PFSK-1 (cell line): ENCODE measurements at regions not wholly inside any gene's neighbourhood (a gene's known extent, or its start where the extent isn't known, plus 50 kb on each side); places are given as distances from the start of the nearest gene placed in this dataset.

ENCODE experiments used
- FOXP2 ChIP-seq: optimal IDR thresholded peaks from 2 replicates; pipeline ENCODE3; 2011; ENCODE audit warnings: borderline replicate concordance, control low read depth, inconsistent platforms; ENCODE audit not compliant: insufficient read depth; ENCODE audit errors: extremely low read length, extremely low read depth
- POLR2AphosphoS5 ChIP-seq: IDR thresholded peaks from 2 replicates; pipeline ENCODE4 v1.6.1; 2012; ENCODE audit warnings: low read depth, mild to moderate bottlenecking, control low read depth, low read length, moderate library complexity
- SIN3A ChIP-seq: IDR thresholded peaks from 2 replicates; pipeline ENCODE4 v1.6.1; 2012; ENCODE audit warnings: mild to moderate bottlenecking, low read length, moderate library complexity, borderline replicate concordance; ENCODE audit not compliant: insufficient read depth
- TAF1 ChIP-seq: IDR thresholded peaks from 2 replicates; pipeline ENCODE4 v1.6.1; 2012; ENCODE audit warnings: low read length, control low read depth, borderline replicate concordance; ENCODE audit not compliant: insufficient read depth
- TF ChIP-seq, protein P1 (sequence below), 2 experiments: IDR thresholded peaks; 2 replicates each; pipeline versions ENCODE4 v1.6.1 to v1.8.0; 2011 to 2012; ENCODE audit warnings: low read depth in 2 of 2, low read length in 2 of 2, control low read depth in 1 of 2, inconsistent platforms in 1 of 2, mild to moderate bottlenecking in 1 of 2, moderate library complexity in 1 of 2; ENCODE audit not compliant: insufficient read depth in 1 of 2

- TF ChIP-seq SIN3A (no peak), POLR2AphosphoS5 (no peak), TAF1 (no peak), FOXP2 (no peak)
- TF ChIP-seq, protein P1, sequence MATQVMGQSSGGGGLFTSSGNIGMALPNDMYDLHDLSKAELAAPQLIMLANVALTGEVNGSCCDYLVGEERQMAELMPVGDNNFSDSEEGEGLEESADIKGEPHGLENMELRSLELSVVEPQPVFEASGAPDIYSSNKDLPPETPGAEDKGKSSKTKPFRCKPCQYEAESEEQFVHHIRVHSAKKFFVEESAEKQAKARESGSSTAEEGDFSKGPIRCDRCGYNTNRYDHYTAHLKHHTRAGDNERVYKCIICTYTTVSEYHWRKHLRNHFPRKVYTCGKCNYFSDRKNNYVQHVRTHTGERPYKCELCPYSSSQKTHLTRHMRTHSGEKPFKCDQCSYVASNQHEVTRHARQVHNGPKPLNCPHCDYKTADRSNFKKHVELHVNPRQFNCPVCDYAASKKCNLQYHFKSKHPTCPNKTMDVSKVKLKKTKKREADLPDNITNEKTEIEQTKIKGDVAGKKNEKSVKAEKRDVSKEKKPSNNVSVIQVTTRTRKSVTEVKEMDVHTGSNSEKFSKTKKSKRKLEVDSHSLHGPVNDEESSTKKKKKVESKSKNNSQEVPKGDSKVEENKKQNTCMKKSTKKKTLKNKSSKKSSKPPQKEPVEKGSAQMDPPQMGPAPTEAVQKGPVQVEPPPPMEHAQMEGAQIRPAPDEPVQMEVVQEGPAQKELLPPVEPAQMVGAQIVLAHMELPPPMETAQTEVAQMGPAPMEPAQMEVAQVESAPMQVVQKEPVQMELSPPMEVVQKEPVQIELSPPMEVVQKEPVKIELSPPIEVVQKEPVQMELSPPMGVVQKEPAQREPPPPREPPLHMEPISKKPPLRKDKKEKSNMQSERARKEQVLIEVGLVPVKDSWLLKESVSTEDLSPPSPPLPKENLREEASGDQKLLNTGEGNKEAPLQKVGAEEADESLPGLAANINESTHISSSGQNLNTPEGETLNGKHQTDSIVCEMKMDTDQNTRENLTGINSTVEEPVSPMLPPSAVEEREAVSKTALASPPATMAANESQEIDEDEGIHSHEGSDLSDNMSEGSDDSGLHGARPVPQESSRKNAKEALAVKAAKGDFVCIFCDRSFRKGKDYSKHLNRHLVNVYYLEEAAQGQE (IDR thresholded peaks at IDR 0.05; ENCODE audit: insufficient read depth in 1 of 2, low read depth in 2 of 2, low read length in 2 of 2): no peak
Observed at GRCh38 chr22:49124608-49125007, 703.1 kb downstream of the BRD1 start.
